ENCODE measurements at regions not wholly inside any gene's neighbourhood (a gene's known extent, or its start where the extent isn't known, plus 50 kb on each side); places are given as distances from the start of the nearest gene placed in this dataset.
"Not testable (repeated sequence)": the region's sequence is repeated elsewhere in the genome, so short reads cannot be mapped to it uniquely, and the experiment has no call there.

DNA sequence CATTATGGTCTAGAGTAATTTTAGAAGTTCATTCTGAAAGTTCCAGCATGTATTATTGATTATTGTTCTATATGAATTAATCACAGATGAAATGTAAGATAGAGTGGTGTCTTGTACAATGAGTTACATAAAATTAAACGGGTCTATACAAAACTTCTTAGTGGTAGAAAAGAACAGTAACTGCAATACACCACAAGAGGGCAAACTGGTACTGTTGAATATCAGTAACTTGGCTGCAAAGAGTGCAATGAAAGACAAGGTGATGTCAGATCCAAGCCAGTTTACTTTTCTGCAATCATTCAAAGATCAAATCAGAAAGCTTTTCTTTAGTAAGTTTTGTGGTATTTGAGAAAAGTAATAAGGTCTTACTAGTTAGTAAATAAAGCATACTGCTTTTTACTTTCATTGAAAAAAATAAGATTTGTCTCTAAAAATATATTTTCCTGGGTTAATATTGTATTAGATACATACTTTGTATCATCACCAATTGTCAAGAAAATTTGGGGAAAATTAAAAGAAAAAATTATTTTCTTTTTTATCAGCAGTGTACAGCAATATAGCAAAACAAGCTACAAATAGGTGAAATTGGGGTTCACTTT lies 66.4 kb upstream of the BTG3 start:
- DNase-seq (ENCODE audit: low spot score): peak; percentile 76

- not testable (repeated sequence) for DNase-seq (ENCODE audit: low spot score)
Observed at GRCh38 chr21:17676930-17677329, 64.2 kb upstream of the BTG3 start.

DNA sequence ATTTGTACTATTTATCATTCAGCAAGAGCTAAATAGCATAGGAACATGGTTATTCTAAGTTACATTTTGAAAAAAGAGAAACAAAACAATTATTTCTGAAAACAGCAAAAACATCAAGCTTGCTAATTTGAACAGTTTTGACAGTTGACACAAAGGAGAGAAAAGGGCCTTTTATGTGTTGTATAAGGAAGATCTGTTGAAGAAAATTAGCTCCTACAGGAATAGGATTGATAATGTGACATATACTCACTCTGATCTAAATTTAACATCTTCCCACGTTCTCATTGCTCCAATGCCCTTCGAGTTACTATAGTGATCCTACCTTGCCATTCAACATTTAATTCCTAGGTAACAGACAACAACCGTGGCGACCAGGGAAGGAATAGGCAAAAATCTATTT lies 61.4 kb upstream of the BTG3 start:
- DNase-seq (ENCODE audit: low spot score): no peak

DNA sequence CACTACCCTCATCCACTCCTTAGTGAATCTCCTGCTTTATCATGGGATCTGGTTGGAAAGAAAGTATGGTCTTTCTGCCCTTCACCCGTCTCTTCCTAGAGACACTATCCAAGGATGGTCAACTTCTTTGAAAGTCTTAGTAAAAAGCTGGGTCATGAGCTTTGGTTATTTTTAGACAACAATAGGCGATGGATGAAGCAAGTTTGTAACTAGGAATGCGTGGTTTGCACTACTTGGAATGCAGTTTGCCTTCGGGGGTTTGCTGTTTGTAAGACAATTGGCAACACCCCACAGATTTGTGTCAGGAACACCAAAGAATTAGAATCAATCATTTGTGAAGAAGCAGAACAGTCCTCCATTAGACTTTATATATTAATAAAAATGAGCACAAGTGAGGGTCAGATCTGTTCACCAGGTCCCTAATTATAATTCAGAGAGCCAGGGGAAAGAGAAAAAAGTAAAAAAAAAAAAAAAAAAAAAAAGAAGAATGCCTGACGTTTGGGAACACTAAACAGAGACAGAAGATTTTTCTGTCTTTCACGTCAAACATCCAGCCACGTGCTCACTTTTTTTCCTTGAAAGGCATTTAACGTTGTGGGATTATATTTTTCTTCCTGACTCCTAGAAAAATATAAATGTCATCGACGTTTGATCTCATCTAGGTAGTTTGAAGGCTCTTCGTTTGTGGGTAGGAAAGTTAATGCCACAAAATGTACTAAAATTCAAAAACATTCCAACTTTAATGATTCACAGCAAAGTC lies 60.7 kb upstream of the BTG3 start:
- no peak for DNase-seq (ENCODE audit: low spot score)

GRCh38 chr21:17671733-17672132 lies 59.0 kb upstream of the BTG3 start:
- no peak for DNase-seq (ENCODE audit: low spot score)

DNA sequence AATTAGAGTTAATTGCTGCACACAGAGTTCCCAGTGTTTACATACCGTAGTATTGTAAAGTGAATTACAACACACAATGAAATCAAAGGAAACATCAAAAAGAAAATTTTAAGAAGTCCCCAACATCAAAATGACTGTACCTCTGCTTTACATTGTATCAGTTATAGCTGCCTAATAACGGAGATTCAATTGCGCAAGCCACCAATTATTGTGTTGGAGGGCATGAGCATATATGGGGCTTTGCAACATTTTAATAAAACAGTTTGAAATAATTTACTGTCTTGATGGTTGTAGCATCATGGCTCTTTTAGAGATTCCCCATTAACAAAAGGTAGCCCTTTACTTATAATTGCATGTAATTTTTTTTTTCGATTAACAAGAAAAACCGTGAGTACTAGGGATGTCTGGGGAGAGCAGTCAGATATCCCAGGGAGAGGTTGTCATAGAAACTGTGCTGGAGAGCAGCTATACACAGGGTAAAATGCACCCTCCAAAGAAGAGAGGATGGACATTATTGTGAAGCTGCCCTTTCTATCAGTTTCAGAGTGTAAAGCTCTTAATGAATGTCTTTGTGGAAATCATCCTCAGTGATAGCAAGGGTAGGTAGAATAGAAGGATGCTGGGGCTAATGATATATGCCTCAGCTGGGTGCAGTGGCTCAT lies 55.9 kb upstream of the BTG3 start:
- no peak for DNase-seq (ENCODE audit: low spot score)

- peak; percentile 51 for DNase-seq (ENCODE audit: low spot score)
Observed at GRCh38 chr21:17667256-17667655, 54.6 kb upstream of the BTG3 start.
